ENCODE measurements at regions not wholly inside any gene's neighbourhood (a gene's known extent, or its start where the extent isn't known, plus 50 kb on each side); places are given as distances from the start of the nearest gene placed in this dataset.

DNA sequence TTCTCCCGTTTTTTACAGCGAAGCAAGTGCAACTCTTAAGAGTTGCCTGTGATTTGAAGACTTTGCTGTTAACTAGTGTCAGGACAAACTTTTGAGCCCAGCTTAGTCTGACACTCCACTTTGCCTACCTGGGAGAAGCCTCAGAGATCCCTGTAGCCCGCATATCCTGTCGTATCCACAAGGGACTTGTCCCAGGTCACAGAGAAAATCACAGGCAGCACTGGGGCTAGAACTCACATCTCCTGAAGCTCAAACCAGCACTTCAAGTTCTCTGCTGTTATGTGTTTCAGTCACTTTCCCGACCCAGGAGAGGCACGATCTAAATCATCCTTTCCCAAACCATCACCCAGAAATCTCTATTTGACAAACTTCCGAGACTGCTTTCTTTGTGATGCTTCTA is 584.5 kb downstream of the ACTL7B start:
- TF ChIP-seq, protein P1, sequence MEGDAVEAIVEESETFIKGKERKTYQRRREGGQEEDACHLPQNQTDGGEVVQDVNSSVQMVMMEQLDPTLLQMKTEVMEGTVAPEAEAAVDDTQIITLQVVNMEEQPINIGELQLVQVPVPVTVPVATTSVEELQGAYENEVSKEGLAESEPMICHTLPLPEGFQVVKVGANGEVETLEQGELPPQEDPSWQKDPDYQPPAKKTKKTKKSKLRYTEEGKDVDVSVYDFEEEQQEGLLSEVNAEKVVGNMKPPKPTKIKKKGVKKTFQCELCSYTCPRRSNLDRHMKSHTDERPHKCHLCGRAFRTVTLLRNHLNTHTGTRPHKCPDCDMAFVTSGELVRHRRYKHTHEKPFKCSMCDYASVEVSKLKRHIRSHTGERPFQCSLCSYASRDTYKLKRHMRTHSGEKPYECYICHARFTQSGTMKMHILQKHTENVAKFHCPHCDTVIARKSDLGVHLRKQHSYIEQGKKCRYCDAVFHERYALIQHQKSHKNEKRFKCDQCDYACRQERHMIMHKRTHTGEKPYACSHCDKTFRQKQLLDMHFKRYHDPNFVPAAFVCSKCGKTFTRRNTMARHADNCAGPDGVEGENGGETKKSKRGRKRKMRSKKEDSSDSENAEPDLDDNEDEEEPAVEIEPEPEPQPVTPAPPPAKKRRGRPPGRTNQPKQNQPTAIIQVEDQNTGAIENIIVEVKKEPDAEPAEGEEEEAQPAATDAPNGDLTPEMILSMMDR (conservative IDR thresholded peaks at IDR 0.05; ENCODE audit: low read length) = no peak
- TF ChIP-seq EZH2phosphoT487 (IDR thresholded peaks at IDR 0.05; ENCODE audit: borderline replicate concordance) = no peak

Measured in Loucy (cell line).